Activated naive CD8-positive, alpha-beta T cell treated with anti-CD3 and anti-CD28 coated beads, Interleukin-2, amount 50 U/mL, for 24 hours (primary cell): ENCODE measurements at regions not wholly inside any gene's neighbourhood (a gene's known extent, or its start where the extent isn't known, plus 50 kb on each side); places are given as distances from the start of the nearest gene placed in this dataset.
A peak's percentile ranks its signal among the peaks of the same experiment; 100 is the strongest.
"Not testable (repeated sequence)": the region's sequence is repeated elsewhere in the genome, so short reads cannot be mapped to it uniquely, and the experiment has no call there.

Experiments used
- ATAC-seq: fragments of 150-1000 bp; cut with Tn5 transposase; one replicate; pipeline ENCODE4 v1.10.0; 2021
- DNase-seq: peaks from one replicate; pipeline ENCODE4 v3.0.0; 2021
- H3K27ac Mint-ChIP-seq: one replicate; pipeline ENCODE4 v1.8.0; 2021; ENCODE audit warnings: mild to moderate bottlenecking, mixed read lengths
- H3K27me3 Mint-ChIP-seq: one replicate; pipeline ENCODE4 v1.8.0; 2021; ENCODE audit warnings: mixed read lengths
- H3K36me3 Mint-ChIP-seq: one replicate; pipeline ENCODE4 v1.8.0; 2021; ENCODE audit warnings: low read depth, mixed read lengths
- H3K4me1 Mint-ChIP-seq: one replicate; pipeline ENCODE4 v1.8.0; 2021; ENCODE audit warnings: mixed read lengths
- H3K4me3 Mint-ChIP-seq: one replicate; pipeline ENCODE4 v1.8.0; 2021; ENCODE audit warnings: mild to moderate bottlenecking, moderate library complexity, mixed read lengths
- H3K9me3 Mint-ChIP-seq: one replicate; pipeline ENCODE4 v1.8.0; 2021; ENCODE audit warnings: mixed read lengths

DNA sequence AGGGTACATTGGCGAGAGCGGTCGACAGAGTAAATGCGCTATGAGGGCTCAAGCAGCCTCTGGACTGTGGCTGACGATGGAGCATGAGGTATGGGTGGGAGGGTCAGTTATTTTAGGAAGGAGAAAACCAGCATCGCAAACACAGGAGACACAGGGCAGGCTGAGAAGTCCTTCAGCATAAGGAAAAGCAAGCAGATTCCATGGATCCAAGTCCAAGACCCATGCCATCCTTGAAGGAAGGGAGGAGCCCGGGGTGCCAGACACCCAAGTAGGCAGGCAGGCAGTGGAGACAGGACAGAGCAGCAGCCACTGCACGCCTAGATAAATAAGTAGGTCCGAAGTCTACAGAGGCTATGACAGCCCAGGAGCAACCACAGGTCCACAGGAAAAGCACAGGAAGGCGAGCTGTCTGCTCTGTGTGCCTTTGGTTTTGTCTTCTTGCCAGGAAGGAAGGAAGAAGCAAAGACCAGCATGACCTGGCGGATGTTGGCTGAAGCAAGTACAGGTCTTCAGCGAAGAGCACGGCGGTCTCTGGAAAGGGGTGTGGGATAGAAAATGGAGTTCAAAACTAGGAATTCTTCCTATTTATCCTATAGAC lies 76.4 kb upstream of the SLC45A1 start:
- Mint-ChIP-seq H3K36me3 (no peaks in the 10 kb centered on the region), H3K27ac (no peak overlapping the region), H3K27me3 (peaks cover 9% of the 10 kb centered on the region), H3K9me3 (no peaks in the 10 kb centered on the region), H3K4me3 (no peak overlapping the region), H3K4me1 (no peaks in the 10 kb centered on the region)
- DNase-seq (no peak), ATAC-seq (no peak)

DNA sequence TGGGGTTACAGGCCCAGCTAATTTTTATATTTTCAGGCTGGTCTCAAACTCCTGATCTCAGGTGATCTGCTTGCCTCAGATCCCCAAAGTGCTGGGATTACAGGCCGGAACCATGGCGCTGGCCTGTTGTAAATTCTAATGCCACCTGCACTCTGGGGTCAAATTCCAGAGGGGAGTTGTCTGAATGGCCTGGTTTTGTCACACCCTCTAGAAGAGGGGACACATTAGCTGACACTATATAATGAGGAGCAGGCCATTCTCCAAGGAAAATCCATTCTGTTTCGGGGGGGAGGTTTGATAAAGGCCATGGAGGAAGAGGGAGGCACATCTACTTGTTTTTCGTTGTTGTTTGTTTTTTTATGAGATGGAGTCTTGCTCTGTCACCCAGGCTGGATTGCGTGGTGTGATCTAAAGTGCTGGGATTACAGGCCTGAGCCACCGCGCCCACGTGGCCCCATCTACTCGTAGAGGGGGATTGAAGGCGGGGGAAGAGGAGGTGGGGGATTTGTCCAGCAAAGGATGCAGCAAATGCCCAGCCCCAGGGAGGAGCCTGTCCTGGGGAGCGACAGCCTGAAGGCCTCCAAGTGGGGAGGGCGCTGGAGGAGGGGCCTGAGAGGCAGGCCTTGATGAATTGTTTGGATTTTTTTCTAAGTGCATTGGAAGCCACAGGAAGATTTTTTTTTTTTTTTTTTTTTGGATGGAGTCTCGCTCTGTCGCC lies 78.4 kb upstream of the SLC45A1 start:
- no peaks in the 10 kb centered on the region for H3K36me3 Mint-ChIP-seq
- no peaks in the 10 kb centered on the region for H3K4me1 Mint-ChIP-seq
- H3K27me3 Mint-ChIP-seq = peaks cover 11% of the 10 kb centered on the region
- no peaks in the 10 kb centered on the region for H3K9me3 Mint-ChIP-seq
- H3K27ac Mint-ChIP-seq = no peak overlapping the region
- no peak overlapping the region for H3K4me3 Mint-ChIP-seq
- DNase-seq = no peak
- ATAC-seq = no peak

DNA sequence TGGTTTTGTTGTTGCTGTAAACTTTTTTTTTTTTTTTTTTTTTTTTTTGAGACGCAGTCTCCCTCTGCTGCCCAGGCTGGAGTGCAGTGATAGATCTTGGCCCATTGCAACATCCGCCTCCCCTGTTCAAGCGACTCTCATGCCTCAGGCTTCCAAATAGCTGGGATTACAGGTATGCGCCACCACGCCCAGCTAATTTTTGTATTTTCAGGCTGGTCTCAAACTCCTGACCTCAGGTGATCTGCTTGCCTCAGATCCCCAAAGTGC lies 78.9 kb upstream of the SLC45A1 start:
- H3K36me3 Mint-ChIP-seq = no peaks in the 10 kb centered on the region
- no peaks in the 10 kb centered on the region for H3K9me3 Mint-ChIP-seq
- peaks cover 11% of the 10 kb centered on the region for H3K27me3 Mint-ChIP-seq
- H3K4me1 Mint-ChIP-seq = no peaks in the 10 kb centered on the region
- H3K4me3 Mint-ChIP-seq = no peak overlapping the region
- H3K27ac Mint-ChIP-seq = no peak overlapping the region
- no peak for DNase-seq
- no peak for ATAC-seq

DNA sequence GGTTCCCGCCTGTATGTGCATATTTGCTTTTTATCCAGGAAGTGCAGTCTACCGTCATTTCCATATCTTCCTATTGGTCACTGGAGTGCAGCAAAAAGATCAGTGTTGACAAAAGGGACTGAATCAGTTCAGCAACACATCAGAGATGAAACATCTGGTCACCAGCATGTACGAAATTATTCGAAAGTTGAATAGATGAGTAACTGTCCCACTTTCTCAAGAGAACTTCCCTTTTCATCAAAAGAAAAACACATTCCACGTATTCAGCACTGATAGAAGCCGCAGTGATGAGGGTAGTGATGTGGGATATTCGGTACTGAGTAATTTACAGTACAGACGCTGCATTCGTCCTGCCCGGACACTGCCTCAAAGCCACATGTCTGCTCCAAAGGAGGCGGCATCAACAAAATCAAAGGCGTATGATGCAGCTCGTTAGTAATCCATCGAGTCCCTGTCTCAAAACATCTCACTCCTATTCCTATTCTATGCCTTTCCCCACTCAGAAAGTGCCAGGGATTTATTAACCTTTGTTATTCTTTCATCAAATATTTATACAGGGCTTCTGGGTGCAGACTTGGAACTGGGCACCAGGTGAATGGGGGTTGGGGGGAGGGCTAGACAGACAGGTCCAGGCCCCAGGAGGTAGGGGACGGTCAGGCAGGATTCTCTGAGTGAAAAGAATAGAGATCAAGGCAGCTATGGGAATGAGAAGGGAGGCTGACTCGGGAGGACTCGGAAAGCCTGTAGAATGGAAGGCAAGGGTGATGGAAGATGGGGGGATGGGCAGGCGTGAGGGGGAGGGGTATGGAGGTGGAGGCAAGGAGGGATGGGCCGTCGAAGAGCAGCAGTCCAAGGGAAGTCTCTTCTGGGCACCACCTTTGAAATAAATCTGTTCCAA lies 79.5 kb upstream of the SLC45A1 start:
- no peak overlapping the region for H3K27ac Mint-ChIP-seq
- no peak overlapping the region for H3K4me3 Mint-ChIP-seq
- ATAC-seq = no peak
- H3K36me3 Mint-ChIP-seq = no peaks in the 10 kb centered on the region
- H3K27me3 Mint-ChIP-seq = peaks cover 12% of the 10 kb centered on the region
- no peaks in the 10 kb centered on the region for H3K4me1 Mint-ChIP-seq
- H3K9me3 Mint-ChIP-seq = no peaks in the 10 kb centered on the region
- DNase-seq = no peak

DNA sequence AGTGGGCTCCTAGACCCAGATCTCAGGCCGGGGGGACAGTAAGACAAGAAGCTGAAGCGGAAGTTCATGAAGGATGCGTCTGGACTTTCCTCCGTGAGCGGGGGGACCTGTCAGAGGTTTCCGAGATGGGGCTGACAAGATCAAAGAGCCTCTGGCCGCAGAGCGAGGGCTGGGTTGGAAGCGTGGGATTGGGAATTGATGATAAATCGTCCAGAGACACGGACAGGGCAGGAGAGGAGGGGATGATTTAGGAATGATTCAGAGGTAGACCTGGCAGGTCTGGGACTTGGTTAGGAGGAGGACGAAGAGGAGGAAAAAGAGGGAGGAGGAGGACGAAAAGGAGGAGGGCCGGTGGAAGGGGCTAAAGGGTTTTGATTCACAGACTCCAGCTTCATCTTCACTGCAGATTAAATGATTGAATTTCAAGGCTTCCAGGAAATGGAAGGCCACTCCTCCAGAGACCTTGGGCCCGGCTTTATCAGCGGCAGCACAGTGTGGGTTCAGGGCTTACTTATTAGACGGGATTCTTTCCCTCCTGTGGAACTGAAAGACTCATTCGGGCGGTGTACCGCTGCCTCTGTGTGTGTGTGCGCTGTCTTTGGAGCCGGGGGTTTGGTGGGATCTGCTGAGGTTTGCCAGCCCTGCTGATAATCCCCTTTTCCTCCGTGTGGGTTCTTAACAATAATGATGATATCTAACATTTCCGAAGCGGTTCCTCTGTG lies 85.7 kb upstream of the SLC45A1 start:
- H3K36me3 Mint-ChIP-seq = no peaks in the 10 kb centered on the region

DNA sequence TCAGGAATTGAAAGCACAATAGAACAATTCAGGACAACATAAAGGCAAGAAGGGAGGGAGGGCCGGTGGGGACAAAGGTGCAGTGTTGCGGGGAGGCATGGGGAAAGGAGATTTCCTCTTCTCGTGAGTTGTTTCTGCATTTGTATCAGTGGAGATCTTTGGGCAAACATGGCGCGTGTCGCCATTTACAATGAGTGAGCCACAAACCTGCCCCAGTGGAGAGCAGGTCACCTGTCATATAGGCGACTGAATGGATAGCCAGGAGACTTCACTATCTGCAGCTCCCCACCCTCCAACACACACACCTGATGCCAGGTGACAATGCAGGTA lies 87.7 kb upstream of the SLC45A1 start:
- Mint-ChIP-seq H3K27me3 (peaks cover 20% of the 10 kb centered on the region), H3K27ac (no peak overlapping the region), H3K9me3 (peaks cover 12% of the 10 kb centered on the region), H3K4me1 (peaks cover 3% of the 10 kb centered on the region), H3K36me3 (no peaks in the 10 kb centered on the region), H3K4me3 (no peak overlapping the region)
- ATAC-seq (no peak), DNase-seq (no peak)

More for the DNA sequence above, 85.7 kb upstream of the SLC45A1 start:
- no peak for DNase-seq
- Mint-ChIP-seq H3K27me3 (peaks cover 15% of the 10 kb centered on the region), H3K9me3 (peaks cover 9% of the 10 kb centered on the region), H3K4me3 (no peak overlapping the region), H3K27ac (no peak overlapping the region), H3K4me1 (no peaks in the 10 kb centered on the region)
- no peak for ATAC-seq

DNA sequence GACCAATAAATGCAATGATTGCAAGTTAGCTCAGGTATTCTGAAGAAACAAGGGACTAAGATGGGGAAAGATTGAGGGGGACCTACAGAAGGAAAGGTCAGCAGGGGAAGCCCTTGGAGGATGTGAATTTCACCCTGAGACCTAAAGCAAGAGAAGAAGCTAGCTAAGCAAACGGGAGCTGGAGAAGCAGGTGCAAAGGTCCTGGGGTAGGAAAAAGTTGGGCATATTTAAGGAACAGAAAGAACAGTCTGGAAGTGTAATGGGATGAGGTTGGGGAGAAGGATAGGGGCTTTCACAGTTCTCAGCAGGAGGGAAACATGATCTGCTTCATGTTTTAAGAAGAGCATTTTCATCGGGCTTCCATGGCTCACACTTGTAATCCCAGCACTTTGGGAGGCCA lies 89.7 kb upstream of the SLC45A1 start:
- Mint-ChIP-seq H3K9me3 (peaks cover 12% of the 10 kb centered on the region), H3K4me1 (peaks cover 3% of the 10 kb centered on the region), H3K27ac (no peak overlapping the region), H3K4me3 (no peak overlapping the region), H3K27me3 (peaks cover 27% of the 10 kb centered on the region), H3K36me3 (no peaks in the 10 kb centered on the region)
- DNase-seq = no peak
- no peak for ATAC-seq

DNA sequence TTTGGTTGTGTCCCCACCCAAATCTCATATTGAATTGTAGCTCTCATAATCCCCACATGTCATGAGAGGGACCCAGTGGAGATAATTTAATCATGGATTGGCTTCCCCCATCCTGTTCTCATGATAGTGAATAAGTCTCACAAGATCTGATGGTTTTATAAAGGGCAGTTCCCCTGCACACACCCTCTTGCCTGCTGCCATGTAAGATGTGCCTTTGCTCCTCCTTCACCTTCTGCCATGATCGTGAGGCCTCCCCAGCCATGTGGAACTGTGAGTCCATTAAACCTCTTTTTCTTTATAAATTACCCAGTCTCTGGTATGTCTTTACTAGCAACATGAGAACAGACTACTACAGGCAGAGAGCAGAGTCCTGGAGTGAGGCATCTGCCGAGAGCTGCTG lies 90.2 kb upstream of the SLC45A1 start:
- not testable (repeated sequence) for H3K4me1 Mint-ChIP-seq, H3K4me3 Mint-ChIP-seq, H3K27ac Mint-ChIP-seq, DNase-seq, H3K36me3 Mint-ChIP-seq, ATAC-seq
- peaks cover 12% of the 10 kb centered on the region for H3K9me3 Mint-ChIP-seq
- H3K27me3 Mint-ChIP-seq = peaks cover 26% of the 10 kb centered on the region

DNA sequence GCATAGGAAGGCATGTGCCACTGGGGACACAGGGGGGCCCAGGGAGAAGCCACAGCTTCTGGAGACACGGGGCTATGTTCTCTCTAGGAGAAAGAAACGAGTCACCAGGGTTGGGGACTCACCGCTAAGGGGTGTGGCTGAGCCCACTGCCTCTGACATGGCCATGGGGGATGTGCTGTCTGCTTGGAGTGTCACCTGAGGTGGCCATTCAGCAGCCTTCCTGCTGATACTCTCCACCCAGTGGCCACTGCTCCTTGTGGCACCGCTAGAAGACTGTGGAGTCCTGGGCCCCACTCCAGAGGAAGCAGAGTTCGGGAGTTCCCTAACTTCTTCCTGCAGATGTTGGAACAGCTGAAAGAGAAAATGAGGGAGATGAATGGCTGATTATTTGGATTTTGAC lies 91.2 kb upstream of the SLC45A1 start:
- H3K36me3 Mint-ChIP-seq = no peaks in the 10 kb centered on the region
- H3K9me3 Mint-ChIP-seq = peaks cover 12% of the 10 kb centered on the region
- H3K4me3 Mint-ChIP-seq = no peak overlapping the region
- peaks cover 28% of the 10 kb centered on the region for H3K27me3 Mint-ChIP-seq
- peak; percentile 65 for ATAC-seq
- no peak for DNase-seq
- no peak overlapping the region for H3K27ac Mint-ChIP-seq
- H3K4me1 Mint-ChIP-seq = peaks cover 3% of the 10 kb centered on the region

DNA sequence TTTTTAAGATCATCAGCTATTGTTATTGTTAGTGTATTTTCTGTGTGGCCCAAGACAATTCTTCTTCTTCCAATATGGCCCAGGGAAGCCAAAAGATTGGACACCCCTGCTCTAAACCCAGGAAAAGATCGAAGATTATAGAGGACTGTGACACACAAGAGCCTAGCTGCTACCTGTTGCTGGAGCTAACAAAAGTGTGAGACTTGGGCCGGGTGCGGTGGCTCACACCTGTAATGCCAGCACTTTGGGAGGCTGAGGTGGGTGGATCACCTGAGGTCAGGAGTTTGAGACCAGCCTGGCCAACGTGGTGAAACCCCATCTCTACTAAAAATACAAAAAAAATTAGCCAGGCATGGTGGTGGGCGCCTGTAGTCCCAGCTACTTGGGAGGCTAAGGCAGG lies 91.9 kb upstream of the SLC45A1 start:
- peaks cover 28% of the 10 kb centered on the region for H3K27me3 Mint-ChIP-seq
- not testable (repeated sequence) for H3K4me1 Mint-ChIP-seq, ATAC-seq, H3K4me3 Mint-ChIP-seq, H3K27ac Mint-ChIP-seq, H3K36me3 Mint-ChIP-seq, DNase-seq
- H3K9me3 Mint-ChIP-seq = peaks cover 12% of the 10 kb centered on the region

DNA sequence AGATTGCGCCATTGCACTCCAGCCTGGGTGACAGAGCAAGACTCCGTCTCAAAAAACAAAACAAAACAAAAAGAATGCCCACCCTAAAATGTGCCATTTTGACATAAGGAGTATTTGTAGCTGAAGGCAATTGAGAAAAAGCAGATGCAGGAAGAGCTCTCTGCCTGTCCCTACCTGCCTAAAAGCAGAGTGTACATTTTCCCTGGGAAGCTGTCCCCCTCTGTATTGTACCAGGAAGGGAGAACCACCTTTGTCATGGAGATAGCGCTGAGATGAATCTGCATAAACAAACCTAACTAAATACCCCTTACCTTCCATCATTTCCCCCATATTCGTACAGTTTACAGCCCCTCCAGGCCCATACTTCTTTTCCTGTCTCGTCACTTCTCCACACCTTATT lies 94.4 kb upstream of the SLC45A1 start:
- no peak for ATAC-seq
- Mint-ChIP-seq H3K4me1 (peaks cover 7% of the 10 kb centered on the region), H3K36me3 (no peaks in the 10 kb centered on the region), H3K4me3 (no peak overlapping the region), H3K27ac (no peak overlapping the region), H3K27me3 (peaks cover 38% of the 10 kb centered on the region), H3K9me3 (peaks cover 12% of the 10 kb centered on the region)
- no peak for DNase-seq

DNA sequence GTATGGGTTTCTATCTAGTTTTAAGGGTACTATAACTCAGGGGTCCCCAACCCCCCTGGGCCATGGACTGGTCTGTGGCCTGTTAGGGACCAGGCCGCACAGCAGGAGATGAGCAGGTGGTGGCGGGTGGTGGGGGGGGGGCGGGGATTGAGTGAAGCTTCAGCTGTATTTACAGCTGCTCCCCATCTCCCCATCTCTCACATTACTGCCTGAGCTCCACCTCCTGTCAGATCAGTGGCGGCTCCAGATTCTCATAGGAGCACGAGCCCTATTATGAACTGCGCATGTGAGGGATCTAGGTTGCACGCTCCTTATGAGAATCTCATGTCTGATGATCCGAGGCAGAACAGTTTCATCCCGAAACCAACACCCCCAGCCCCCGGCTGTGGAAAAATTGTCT lies 95.1 kb upstream of the SLC45A1 start:
- H3K9me3 Mint-ChIP-seq = peaks cover 7% of the 10 kb centered on the region

DNA sequence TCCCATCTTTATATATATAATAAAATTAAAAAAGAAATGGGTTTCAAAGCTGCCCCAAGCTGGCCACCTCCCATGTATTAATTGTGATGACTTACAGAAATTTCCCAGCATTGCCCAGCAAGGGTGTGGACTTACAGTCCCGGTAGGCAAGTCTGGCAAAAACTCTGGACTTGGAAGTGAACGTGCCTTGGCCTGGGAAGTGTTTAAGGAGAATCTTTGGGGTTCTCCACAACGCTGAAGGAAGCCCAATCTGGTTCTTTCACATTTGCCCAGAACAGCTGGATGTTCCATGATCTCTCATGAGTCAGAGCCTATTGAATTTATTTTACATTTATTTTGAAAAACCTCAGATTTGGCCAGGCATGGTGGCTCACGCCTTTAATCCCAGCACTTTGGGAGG lies 98.4 kb upstream of the SLC45A1 start:
- H3K36me3 Mint-ChIP-seq = no peaks in the 10 kb centered on the region
- H3K4me1 Mint-ChIP-seq = peaks cover 16% of the 10 kb centered on the region
- peaks cover 48% of the 10 kb centered on the region for H3K27me3 Mint-ChIP-seq
- H3K4me3 Mint-ChIP-seq = no peak overlapping the region
- DNase-seq (no peak), ATAC-seq (no peak)
- H3K27ac Mint-ChIP-seq = no peak overlapping the region
- H3K9me3 Mint-ChIP-seq = no peaks in the 10 kb centered on the region

More for the DNA sequence above, 95.1 kb upstream of the SLC45A1 start:
- H3K27ac Mint-ChIP-seq = no peak overlapping the region
- ATAC-seq (no peak), DNase-seq (no peak)
- peaks cover 41% of the 10 kb centered on the region for H3K27me3 Mint-ChIP-seq
- H3K36me3 Mint-ChIP-seq = no peaks in the 10 kb centered on the region
- H3K4me3 Mint-ChIP-seq = no peak overlapping the region
- peaks cover 13% of the 10 kb centered on the region for H3K4me1 Mint-ChIP-seq

DNA sequence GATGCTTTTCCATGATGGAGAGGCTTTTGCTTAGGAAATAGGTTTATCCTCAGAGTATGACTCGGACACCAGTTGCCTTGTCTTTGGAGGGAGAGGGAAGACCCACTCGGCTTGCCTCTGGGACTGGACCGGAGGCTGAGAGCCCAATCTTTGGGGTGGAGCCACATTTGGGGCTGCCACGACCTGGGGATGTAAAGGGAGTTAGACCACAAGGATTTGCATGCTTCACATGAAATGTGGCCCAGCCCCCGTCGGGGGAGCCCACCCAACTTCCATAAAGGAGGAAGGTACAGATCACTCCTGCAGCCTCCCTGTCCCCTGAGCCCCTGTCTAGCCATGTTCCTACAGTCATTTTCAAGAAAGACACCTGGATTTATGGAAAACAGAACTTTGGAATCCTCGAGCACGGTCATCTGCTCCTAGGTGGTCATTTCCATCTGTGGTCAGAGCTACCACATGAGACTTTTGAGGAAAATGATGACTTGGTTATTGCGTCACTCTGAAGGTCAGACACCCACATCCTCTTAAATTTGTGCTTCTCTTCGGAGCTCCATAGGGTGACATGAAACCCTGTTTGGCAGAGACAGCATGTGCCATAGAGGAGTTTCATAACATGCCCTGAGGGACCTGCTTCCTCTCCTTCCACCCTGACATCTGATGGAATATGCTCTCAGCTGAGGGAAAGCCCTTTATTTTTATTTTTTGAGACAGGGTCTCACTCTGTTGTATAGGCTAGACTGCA lies 99.4 kb upstream of the SLC45A1 start:
- H3K27me3 Mint-ChIP-seq = peaks cover 51% of the 10 kb centered on the region
- H3K9me3 Mint-ChIP-seq = no peaks in the 10 kb centered on the region
- H3K4me1 Mint-ChIP-seq = peaks cover 16% of the 10 kb centered on the region
- H3K36me3 Mint-ChIP-seq = no peaks in the 10 kb centered on the region
- DNase-seq (no peak), ATAC-seq (no peak)
- no peak overlapping the region for H3K27ac Mint-ChIP-seq
- H3K4me3 Mint-ChIP-seq = no peak overlapping the region
